ENCODE measurements at regions not wholly inside any gene's neighbourhood (a gene's known extent, or its start where the extent isn't known, plus 50 kb on each side); places are given as distances from the start of the nearest gene placed in this dataset.

DNA sequence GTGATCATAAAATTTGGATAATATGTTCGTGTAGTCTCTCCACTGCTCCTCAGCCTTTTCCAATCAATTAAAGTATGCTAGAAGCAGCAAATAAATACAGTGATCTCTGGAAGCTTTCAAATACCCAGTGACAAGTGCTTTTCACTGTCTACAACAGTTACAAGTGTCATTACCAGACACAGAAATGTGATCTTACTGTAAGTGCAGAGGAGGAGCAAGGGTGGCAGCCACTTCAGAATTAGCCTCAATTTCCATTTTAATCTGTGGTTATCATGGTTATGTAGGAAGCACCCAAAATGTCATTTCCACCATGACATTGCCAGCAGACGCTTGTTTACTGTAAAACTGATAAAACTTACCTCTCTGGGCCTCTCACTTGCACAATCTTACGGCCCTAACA, 133.9 kb upstream of the ADAMTS3 start:
- TF ChIP-seq, protein P1, sequence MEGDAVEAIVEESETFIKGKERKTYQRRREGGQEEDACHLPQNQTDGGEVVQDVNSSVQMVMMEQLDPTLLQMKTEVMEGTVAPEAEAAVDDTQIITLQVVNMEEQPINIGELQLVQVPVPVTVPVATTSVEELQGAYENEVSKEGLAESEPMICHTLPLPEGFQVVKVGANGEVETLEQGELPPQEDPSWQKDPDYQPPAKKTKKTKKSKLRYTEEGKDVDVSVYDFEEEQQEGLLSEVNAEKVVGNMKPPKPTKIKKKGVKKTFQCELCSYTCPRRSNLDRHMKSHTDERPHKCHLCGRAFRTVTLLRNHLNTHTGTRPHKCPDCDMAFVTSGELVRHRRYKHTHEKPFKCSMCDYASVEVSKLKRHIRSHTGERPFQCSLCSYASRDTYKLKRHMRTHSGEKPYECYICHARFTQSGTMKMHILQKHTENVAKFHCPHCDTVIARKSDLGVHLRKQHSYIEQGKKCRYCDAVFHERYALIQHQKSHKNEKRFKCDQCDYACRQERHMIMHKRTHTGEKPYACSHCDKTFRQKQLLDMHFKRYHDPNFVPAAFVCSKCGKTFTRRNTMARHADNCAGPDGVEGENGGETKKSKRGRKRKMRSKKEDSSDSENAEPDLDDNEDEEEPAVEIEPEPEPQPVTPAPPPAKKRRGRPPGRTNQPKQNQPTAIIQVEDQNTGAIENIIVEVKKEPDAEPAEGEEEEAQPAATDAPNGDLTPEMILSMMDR (IDR thresholded peaks at IDR 0.05): no peak
- TF ChIP-seq FOXJ3 (CRISPR knock-in tag; IDR thresholded peaks at IDR 0.05; ENCODE audit: borderline replicate concordance) (no peak), CREB1 (CRISPR knock-in tag; IDR thresholded peaks at IDR 0.05) (no peak), JUN (CRISPR knock-in tag; IDR thresholded peaks at IDR 0.05) (no peak), ZNF317 (CRISPR knock-in tag; IDR thresholded peaks at IDR 0.05; ENCODE audit: borderline replicate concordance, low read depth) (no peak), USF1 (CRISPR knock-in tag; IDR thresholded peaks at IDR 0.05) (no peak), AFF4 (CRISPR knock-in tag; IDR thresholded peaks at IDR 0.05; ENCODE audit: borderline replicate concordance) (no peak), NFATC4 (CRISPR knock-in tag; IDR thresholded peaks at IDR 0.05) (no peak), NR3C1 (CRISPR knock-in tag; conservative IDR thresholded peaks at IDR 0.05; ENCODE audit: low read depth) (no peak), MYBL2 (CRISPR knock-in tag; IDR thresholded peaks at IDR 0.05) (no peak)
- TF ChIP-seq, protein P2, sequence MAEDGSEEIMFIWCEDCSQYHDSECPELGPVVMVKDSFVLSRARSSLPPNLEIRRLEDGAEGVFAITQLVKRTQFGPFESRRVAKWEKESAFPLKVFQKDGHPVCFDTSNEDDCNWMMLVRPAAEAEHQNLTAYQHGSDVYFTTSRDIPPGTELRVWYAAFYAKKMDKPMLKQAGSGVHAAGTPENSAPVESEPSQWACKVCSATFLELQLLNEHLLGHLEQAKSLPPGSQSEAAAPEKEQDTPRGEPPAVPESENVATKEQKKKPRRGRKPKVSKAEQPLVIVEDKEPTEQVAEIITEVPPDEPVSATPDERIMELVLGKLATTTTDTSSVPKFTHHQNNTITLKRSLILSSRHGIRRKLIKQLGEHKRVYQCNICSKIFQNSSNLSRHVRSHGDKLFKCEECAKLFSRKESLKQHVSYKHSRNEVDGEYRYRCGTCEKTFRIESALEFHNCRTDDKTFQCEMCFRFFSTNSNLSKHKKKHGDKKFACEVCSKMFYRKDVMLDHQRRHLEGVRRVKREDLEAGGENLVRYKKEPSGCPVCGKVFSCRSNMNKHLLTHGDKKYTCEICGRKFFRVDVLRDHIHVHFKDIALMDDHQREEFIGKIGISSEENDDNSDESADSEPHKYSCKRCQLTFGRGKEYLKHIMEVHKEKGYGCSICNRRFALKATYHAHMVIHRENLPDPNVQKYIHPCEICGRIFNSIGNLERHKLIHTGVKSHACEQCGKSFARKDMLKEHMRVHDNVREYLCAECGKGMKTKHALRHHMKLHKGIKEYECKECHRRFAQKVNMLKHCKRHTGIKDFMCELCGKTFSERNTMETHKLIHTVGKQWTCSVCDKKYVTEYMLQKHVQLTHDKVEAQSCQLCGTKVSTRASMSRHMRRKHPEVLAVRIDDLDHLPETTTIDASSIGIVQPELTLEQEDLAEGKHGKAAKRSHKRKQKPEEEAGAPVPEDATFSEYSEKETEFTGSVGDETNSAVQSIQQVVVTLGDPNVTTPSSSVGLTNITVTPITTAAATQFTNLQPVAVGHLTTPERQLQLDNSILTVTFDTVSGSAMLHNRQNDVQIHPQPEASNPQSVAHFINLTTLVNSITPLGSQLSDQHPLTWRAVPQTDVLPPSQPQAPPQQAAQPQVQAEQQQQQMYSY (CRISPR knock-in tag; IDR thresholded peaks at IDR 0.05): no peak

Measured in WTC11 (cell line).